Kidney tubule cell (primary cell): ENCODE measurements at regions not wholly inside any gene's neighbourhood (a gene's known extent, or its start where the extent isn't known, plus 50 kb on each side); places are given as distances from the start of the nearest gene placed in this dataset.
"Not testable (repeated sequence)": the region's sequence is repeated elsewhere in the genome, so short reads cannot be mapped to it uniquely, and the experiment has no call there.

Source experiments
- DNase-seq: peaks from one replicate; pipeline ENCODE4 v3.0.0-alpha.2; 2018; ENCODE audit warnings: low spot score

GRCh38 chr1:224533517-224533916 is 82.6 kb upstream of the CNIH3 start:
- DNase-seq: no peak

DNA sequence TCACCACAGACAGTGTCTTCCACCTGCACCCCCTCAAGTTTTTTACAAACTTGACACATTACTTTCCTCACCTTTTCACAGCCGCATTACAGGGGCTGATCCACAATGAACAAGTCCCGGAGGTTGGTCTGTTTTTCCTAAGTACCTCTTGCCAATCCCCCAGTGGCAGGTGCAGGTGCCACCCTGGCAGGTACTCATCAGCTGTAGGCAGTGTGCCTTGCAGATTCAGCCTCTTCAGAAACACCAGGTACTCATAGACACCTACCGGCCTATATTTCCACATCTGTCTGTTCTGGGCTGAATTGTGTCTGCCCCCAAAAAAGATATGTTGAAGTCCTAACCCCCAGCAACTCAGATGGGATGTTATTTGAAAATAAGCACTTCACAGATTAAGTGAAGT is 81.4 kb upstream of the CNIH3 start:
- DNase-seq: no peak

- no peak for DNase-seq
Observed at GRCh38 chr1:224535641-224536040, 80.5 kb upstream of the CNIH3 start.

DNA sequence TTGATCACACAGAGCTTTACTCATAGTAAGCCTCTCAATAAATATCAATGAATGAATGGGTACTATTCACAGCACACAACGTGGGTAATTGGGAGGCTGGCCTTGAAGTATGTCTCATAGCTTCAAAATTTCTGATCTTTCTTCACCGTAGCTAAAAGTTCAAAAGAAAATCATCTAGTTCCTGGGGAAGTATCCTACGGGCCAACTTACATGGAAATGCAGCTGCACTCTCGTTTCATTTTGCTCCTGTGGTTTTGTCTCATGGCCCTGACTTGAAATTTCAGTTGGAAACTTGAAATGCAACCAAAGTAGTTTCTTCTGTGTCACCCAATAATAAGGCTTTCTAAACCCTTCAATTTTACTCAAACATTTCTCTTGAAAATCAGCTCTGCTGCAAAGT is 76.1 kb upstream of the CNIH3 start:
- DNase-seq: no peak

DNA sequence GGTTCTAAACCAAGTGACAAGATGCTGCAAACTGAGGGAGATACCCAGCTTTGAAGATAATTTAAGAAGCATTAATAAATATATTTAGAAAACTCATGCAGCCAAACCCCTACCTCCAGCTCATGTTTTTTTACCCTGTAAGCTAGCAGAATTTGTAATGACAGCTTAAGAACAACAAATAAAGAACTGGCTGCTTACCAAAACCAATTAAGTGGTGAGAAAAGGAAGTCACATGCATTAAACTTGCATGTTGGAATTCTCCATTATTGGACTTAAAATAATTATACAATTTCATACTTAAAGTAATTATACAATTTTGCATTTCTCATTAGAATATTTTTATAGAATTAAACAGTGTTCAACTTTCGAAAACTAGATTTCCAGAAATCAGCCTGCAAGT is 75.6 kb upstream of the CNIH3 start:
- DNase-seq: no peak

GRCh38 chr1:224541072-224541790 is 74.9 kb upstream of the CNIH3 start:
- DNase-seq: no peak

GRCh38 chr1:224541901-224542630 is 74.1 kb upstream of the CNIH3 start:
- peak; percentile 47 for DNase-seq

- DNase-seq: peak; percentile 99
Observed at GRCh38 chr1:224542783-224543440, 73.2 kb upstream of the CNIH3 start.

GRCh38 chr1:224543453-224543852 is 72.7 kb upstream of the CNIH3 start:
- peak; percentile 25 for DNase-seq

DNA sequence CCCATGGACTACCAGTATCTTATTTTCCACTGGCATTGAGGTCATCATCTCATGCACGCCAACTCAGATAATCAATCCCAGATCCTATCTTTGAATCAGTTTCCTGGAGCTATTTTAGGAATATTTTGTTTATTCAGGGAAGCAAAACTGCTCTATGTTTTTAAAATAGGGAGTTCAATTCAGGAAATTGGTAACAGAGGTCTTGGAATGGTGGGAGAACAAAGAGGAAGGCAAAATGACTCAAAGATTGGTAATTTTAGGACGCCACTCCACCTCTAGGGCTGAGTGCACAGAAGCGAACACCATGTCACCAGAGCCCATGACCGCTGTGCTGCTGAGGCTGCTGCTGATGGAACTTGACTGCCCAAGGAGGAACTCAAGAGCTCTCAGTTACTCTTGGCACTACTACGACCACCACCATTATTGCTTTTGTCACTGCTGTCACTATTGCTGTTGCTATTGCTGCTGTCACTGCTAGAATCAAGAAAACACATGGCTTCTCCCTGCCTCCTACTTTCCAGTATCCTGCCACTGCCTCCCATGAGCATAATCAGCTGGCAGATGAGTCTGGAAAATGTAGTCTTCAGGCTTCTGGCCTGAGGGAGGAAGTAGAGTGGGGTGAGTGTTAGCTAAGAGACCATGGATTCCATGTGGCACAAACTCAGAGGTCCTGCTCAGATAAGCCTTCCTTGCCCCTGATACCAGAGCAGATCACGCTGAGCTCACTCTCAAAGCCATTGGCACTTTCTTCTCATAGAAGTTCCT is 71.6 kb upstream of the CNIH3 start:
- DNase-seq: no peak

DNA sequence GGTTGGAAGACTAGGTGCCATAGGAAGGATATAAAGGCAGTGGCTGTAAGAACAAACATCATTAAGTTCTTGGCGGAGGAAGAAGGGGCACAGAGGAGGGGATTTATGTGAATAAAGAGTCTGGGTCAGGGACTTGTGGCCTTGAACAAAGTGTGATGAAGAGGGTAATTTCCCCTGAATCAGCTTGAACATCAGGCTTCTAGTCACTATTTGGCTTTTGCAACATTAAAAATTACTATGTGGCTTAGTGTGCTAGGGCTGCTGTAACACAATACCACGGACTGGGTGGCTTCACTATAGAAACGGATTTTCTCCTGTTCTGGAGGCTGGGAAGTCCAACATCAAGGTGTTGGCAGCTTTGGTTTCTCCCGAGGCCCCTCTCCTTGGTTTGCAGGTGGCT is 70.5 kb upstream of the CNIH3 start:
- no peak for DNase-seq

DNA sequence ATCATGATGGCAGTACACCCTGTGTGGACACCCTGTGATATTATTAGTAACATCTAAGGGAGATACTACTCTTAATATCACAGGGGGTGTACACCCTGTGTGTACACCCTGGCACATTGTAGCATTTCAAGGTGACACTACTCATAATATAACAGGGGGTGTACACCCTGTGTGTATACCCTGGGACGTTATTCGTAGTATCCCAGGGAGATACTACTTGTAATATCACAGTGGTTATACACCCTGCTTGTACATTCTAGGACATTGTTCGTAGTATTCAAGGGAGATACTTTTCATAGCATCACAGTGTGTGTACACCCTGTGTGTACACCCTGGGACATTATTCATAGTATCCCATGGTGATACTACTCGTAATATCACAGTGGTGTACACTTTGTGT is 67.4 kb upstream of the CNIH3 start:
- DNase-seq: no peak

- not testable (repeated sequence) for DNase-seq
Observed at GRCh38 chr1:224551189-224551588, 64.9 kb upstream of the CNIH3 start.

DNA sequence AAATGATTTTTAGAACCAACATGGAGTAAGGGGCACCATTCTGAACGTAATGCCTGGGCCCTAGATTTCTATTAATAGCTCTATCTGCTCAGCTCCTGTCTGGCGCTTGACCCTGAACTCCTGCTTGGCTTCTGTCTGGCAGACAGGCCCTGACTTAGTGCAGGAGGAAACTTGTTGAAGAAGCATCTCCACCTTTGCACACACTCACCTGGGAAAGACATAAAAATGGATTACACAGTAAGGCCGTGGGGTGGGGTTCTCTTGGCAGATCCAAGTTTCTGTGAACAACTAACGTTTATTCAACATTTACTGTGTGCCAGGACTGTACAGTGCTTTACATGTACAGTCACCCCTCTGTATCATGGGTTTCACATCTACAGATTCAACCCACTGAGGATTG is 62.1 kb upstream of the CNIH3 start:
- no peak for DNase-seq

- DNase-seq: no peak
Observed at GRCh38 chr1:224554620-224555259, 61.4 kb upstream of the CNIH3 start.

DNA sequence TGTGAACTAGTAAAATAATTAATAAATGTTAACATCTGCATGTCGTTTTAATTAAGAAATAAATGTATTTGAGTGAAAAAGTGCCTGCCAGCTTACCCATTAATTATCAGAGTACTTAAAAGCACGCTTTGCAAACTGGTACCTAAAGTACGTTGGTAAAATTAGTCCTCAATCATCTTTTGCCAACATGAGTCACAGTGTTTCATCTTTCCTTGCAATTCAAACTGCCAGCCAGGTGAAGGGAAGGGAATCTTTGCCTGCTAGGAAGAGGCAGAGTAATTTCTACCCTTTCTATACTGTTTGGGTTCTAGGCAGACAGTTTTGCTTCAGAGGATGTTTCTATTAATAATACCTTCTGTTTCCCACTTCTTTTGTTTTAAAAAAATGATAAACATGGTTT is 57.2 kb upstream of the CNIH3 start:
- DNase-seq: no peak

GRCh38 chr1:224559981-224560728 is 56.0 kb upstream of the CNIH3 start:
- DNase-seq: no peak

- DNase-seq: peak; percentile 33
Observed at GRCh38 chr1:224562881-224563280, 53.2 kb upstream of the CNIH3 start.

DNA sequence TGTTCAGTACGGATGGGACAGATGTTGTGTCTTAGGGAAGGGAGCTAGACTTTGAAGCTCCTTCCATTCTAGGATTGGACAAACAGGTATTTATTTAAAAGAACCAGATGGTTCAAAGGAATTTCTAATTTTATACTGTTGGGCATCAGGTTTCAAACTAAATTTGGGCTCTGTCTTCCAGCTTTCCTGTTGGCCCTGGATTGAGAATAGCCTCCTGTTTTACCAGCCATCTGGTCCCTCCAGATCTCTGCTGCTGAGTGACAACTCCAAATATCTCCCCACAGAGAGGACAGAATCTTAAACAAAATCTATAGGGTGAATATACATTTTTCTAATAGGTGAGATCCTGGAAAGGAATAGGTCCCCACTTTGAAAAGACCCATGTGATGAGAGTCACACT is 52.5 kb upstream of the CNIH3 start:
- DNase-seq: no peak

- DNase-seq: no peak
Observed at GRCh38 chr1:224564454-224565084, 51.5 kb upstream of the CNIH3 start.

DNA sequence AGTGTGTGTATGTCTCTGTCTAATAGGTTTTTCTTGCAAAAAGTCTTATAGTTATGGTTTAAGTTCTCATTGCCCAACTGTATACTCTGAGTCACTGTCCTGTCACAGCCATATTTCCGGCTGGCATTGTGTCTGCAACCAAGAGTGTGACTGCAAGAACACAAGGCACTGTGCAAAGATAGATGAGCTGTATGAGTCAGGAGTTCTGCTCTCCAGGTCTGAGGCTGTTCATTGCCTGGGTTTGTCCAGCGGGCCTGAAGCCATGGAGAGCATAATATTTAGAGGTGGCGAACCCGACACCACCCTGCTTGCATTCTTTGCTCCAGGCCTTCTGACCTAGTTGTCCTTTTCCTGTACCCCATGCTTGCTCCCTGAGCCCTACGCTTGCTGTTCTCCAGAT is 50.9 kb upstream of the CNIH3 start:
- peak; percentile 91 for DNase-seq
